Non-pigmented ciliary epithelial cell (primary cell): ENCODE measurements at regions not wholly inside any gene's neighbourhood (a gene's known extent, or its start where the extent isn't known, plus 50 kb on each side); places are given as distances from the start of the nearest gene placed in this dataset.
A peak's percentile ranks its signal among the peaks of the same experiment; 100 is the strongest.

Experiments
- DNase-seq: peaks from one replicate; pipeline ENCODE4 v3.0.0-alpha.2; 2010; ENCODE audit warnings: low read depth

GRCh38 chr3:68163062-68163461 lies 508.6 kb upstream of the SUCLG2 start:
- DNase-seq: no peak

- DNase-seq: no peak
Measured at GRCh38 chr3:68162644-68163043, 508.2 kb upstream of the SUCLG2 start.

- DNase-seq: no peak
Measured at GRCh38 chr3:68151359-68151758, 496.9 kb upstream of the SUCLG2 start.

GRCh38 chr3:68148447-68148846 lies 494.0 kb upstream of the SUCLG2 start:
- DNase-seq: no peak

GRCh38 chr3:68142441-68142840 lies 488.0 kb upstream of the SUCLG2 start:
- no peak for DNase-seq

GRCh38 chr3:68139897-68140296 lies 485.5 kb upstream of the SUCLG2 start:
- no peak for DNase-seq

- DNase-seq: no peak
Measured at GRCh38 chr3:68136411-68136810, 482.0 kb upstream of the SUCLG2 start.

- no peak for DNase-seq
Measured at GRCh38 chr3:68135067-68135466, 480.7 kb upstream of the SUCLG2 start.

GRCh38 chr3:68129065-68129464 lies 474.7 kb upstream of the SUCLG2 start:
- DNase-seq: no peak

GRCh38 chr3:68123231-68123630 lies 468.8 kb upstream of the SUCLG2 start:
- no peak for DNase-seq

GRCh38 chr3:68121287-68121686 lies 466.9 kb upstream of the SUCLG2 start:
- no peak for DNase-seq

GRCh38 chr3:68116580-68116979 lies 462.2 kb upstream of the SUCLG2 start:
- DNase-seq: no peak

- DNase-seq: no peak
Measured at GRCh38 chr3:68103811-68104210, 449.4 kb upstream of the SUCLG2 start.

- DNase-seq: no peak
Measured at GRCh38 chr3:68090571-68090970, 436.2 kb upstream of the SUCLG2 start.

GRCh38 chr3:68089572-68090011 lies 435.2 kb upstream of the SUCLG2 start:
- peak; percentile 11 for DNase-seq

GRCh38 chr3:68088636-68089035 lies 434.2 kb upstream of the SUCLG2 start:
- no peak for DNase-seq

- DNase-seq: no peak
Measured at GRCh38 chr3:68088216-68088615, 433.8 kb upstream of the SUCLG2 start.

- DNase-seq: no peak
Measured at GRCh38 chr3:68072062-68072461, 417.6 kb upstream of the SUCLG2 start.

GRCh38 chr3:68070186-68070585 lies 415.8 kb upstream of the SUCLG2 start:
- no peak for DNase-seq

GRCh38 chr3:68067314-68067713 lies 412.9 kb upstream of the SUCLG2 start:
- no peak for DNase-seq

- DNase-seq: no peak
Measured at GRCh38 chr3:68062926-68063325, 408.5 kb upstream of the SUCLG2 start.

- DNase-seq: no peak
Measured at GRCh38 chr3:68060910-68061309, 406.5 kb upstream of the SUCLG2 start.

GRCh38 chr3:68060191-68060590 lies 405.8 kb upstream of the SUCLG2 start:
- DNase-seq: no peak

- no peak for DNase-seq
Measured at GRCh38 chr3:68059628-68060152, 405.3 kb upstream of the SUCLG2 start.
